Rectal smooth muscle tissue (tissue), 1 donor: ENCODE measurements at regions not wholly inside any gene's neighbourhood (a gene's known extent, or its start where the extent isn't known, plus 50 kb on each side); places are given as distances from the start of the nearest gene placed in this dataset.

Experiments
- H3K27ac ChIP-seq: one replicate; pipeline ENCODE4 v1.7.0; 2013; ENCODE audit warnings: low read depth, low read length, inconsistent platforms
- H3K27me3 ChIP-seq: one replicate; pipeline ENCODE4 v1.7.0; 2013; ENCODE audit warnings: low read length; ENCODE audit not compliant: control insufficient read depth, insufficient read depth
- H3K36me3 ChIP-seq: one replicate; pipeline ENCODE4 v1.7.0; 2013; ENCODE audit warnings: low read length; ENCODE audit not compliant: control insufficient read depth, insufficient read depth
- H3K4me1 ChIP-seq: one replicate; pipeline ENCODE4 v1.7.0; 2013; ENCODE audit warnings: low read length; ENCODE audit not compliant: control insufficient read depth, insufficient read depth
- H3K4me3 ChIP-seq: one replicate; pipeline ENCODE4 v1.7.0; 2013; ENCODE audit warnings: low read length
- H3K9ac ChIP-seq: one replicate; pipeline ENCODE4 v1.7.0; 2013; ENCODE audit warnings: low read length

DNA sequence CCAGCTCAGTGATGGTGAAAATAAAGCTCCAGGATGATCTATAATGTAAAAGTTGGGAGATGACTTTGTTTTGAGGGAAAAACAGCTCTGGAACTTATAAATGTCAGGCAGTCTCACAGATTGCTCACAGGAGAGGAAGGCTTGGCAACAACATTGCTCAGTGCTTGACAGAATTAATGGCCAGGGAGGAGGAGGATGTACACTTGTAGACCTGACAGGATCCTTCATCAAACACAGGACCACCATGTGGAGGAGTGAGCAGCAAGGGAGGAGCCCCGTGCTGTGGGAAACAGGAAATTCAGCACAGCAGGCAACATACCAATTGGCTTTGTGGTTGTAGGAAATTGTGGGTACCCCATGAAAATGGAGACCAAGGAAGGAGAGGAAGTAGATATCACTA lies 291.8 kb upstream of the CAMK1G start:
- H3K27me3 ChIP-seq: no peaks in the 10 kb centered on the region
- H3K4me1 ChIP-seq: peaks cover 6% of the 10 kb centered on the region
- H3K27ac ChIP-seq: no peak overlapping the region
- no peaks in the 10 kb centered on the region for H3K36me3 ChIP-seq
- H3K4me3 ChIP-seq: no peak overlapping the region
- H3K9ac ChIP-seq: no peak overlapping the region

DNA sequence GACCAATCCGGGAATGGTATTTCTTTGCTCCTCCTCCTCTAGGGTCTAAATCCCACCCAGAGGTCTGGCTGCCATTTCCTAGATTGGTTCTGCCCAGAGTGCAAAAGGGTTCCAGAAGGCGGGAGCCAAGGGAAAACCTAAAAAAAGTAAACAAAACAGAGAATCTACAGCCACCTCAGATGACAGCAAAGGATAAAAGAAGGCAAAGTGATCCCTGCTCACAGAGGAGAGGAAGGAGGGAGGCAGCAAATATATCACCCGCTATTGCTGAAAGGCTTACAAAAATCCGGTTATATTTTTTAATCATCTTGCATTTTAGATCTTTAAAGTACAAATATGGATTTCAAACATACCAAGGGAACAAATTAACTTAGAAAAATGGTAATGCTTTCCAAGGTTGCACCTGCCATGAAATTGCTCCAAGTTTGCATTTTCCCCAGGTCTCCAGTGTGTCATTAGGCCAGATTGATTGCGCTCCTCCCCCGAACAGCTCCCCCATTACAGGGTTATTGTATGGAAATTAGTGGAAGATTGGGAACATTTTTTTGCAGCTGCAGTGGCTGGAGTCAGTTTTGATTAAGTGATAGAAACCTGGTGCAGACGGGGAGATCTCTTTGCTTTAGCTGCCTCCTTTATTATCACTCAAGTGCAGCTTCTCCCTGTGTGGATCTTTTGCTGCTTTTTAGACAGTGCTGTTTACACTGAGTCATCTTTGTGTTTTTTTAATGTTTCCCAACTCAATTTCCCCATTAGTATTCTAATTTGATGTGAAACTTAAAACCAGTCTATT lies 280.5 kb upstream of the CAMK1G start:
- H3K9ac ChIP-seq: no peak overlapping the region
- H3K36me3 ChIP-seq: no peaks in the 10 kb centered on the region
- H3K4me3 ChIP-seq: no peak overlapping the region
- no peaks in the 10 kb centered on the region for H3K4me1 ChIP-seq
- no peak overlapping the region for H3K27ac ChIP-seq
- H3K27me3 ChIP-seq: no peaks in the 10 kb centered on the region

DNA sequence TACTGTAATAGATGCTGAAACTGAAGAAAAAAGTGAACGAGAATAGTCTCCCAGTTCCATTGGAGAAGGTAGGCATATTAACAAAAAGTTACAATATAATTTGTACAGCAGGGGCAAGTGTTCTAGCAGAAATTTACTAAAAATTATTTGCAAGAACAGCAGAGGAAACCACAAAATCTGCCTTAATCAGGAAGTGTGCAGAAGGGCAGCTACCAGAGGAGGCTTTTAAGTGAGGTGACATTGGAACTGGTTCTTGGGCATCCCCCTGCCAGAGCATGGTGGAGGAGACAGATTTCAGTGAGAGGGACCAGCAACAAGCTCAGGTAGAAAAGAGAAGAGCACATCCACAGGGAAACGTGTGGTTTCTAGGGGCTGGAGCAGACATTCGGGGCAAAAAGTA lies 279.3 kb upstream of the CAMK1G start:
- no peaks in the 10 kb centered on the region for H3K4me1 ChIP-seq
- no peaks in the 10 kb centered on the region for H3K36me3 ChIP-seq
- no peak overlapping the region for H3K4me3 ChIP-seq
- no peak overlapping the region for H3K9ac ChIP-seq
- no peaks in the 10 kb centered on the region for H3K27me3 ChIP-seq
- no peak overlapping the region for H3K27ac ChIP-seq

DNA sequence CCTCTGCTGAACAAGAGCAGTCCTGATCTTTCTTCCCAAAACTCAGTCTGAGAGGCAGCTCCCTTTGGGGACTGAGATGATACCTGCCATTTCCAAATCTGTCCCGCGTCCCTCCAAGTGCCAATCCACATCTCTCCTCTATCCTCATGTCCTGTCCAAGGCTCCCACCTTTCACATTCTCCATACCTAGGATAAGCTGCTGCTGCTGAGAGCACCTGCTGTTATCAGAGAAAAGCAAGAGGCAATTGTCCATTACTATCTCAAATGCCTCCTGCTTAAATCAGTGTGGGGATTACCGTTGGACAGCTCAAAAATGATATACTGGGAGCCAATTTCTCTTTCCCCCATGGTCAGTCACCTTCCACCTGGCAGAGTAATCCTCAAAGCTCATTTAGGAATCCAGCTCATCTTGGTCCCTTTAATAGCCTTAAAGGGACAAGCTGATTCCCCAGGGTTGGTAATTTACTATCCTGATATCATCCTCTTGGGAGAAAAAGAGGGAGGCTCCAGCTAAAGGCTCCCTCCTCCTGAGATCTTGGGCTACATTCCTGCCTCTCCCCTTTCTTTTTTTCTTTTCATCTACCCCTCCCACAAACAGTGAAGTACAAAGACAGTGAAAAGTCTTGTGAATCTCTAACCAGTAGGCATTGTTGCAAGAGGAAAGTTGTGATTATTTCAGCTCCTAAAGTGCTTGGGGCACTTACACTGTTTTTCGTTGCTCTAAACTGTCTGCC lies 278.1 kb upstream of the CAMK1G start:
- Histone ChIP-seq H3K27ac (no peak overlapping the region), H3K27me3 (no peaks in the 10 kb centered on the region), H3K4me1 (no peaks in the 10 kb centered on the region), H3K9ac (no peak overlapping the region), H3K4me3 (no peak overlapping the region), H3K36me3 (no peaks in the 10 kb centered on the region)

DNA sequence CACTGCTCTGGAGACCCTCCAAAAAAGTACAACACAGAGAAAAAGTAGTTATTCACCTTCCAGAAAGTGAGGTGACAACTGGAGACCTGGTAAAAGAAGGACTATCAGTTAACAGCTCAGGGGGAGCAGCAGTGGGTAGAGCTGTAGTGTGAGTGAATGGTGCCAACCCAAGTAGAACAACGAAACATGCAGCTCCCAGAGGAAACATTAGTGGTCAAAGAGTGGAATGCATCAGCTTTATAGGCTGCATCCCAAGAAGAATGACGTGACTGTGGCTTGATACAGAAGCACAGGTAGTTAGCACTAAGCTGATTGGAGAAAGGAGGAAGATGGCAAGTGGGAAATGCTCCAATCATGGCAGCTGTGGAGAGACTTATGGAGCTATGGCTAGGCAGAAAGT lies 275.7 kb upstream of the CAMK1G start:
- no peak overlapping the region for H3K4me3 ChIP-seq
- no peaks in the 10 kb centered on the region for H3K4me1 ChIP-seq
- H3K27ac ChIP-seq: no peak overlapping the region
- H3K36me3 ChIP-seq: no peaks in the 10 kb centered on the region
- H3K9ac ChIP-seq: no peak overlapping the region
- H3K27me3 ChIP-seq: no peaks in the 10 kb centered on the region

DNA sequence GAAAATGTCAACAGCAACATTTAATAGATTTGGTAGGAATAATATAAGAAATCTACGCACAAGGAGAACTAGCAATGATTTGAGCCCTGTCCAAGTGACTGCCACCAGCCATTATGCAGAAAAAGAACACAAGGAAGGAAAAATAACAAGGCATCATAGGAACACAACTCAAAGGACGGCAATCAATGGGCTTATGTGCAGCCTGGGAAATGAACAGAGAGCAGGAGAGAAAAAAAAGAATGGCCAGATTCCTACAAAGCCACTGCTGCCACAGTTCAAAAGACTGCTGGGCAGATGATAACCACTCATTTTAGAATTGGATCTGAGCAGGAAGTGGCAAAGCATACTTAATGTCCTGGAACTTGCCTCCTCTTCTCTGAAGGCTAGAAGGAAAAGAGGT lies 274.3 kb upstream of the CAMK1G start:
- Histone ChIP-seq H3K27ac (no peak overlapping the region), H3K36me3 (no peaks in the 10 kb centered on the region), H3K4me1 (no peaks in the 10 kb centered on the region), H3K4me3 (no peak overlapping the region), H3K9ac (no peak overlapping the region), H3K27me3 (no peaks in the 10 kb centered on the region)

DNA sequence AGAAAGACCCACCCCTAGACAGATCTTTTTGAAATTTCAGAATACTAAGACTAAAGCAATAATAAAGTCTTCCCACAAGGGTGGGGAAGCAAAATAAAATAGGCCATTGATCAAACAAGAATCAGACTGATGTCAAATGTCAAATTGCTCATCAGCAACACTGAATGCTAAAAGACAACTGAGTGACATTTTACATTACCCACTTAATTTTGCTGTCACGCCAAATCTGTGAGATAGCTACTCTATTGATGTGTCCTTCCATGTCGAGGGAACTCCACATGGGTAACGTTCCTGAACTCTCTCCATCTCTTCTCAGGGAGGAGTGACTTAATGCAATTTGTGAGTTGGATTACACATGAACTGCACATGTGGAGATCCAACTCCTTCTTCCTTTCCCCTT lies 271.7 kb upstream of the CAMK1G start:
- H3K36me3 ChIP-seq: no peaks in the 10 kb centered on the region

DNA sequence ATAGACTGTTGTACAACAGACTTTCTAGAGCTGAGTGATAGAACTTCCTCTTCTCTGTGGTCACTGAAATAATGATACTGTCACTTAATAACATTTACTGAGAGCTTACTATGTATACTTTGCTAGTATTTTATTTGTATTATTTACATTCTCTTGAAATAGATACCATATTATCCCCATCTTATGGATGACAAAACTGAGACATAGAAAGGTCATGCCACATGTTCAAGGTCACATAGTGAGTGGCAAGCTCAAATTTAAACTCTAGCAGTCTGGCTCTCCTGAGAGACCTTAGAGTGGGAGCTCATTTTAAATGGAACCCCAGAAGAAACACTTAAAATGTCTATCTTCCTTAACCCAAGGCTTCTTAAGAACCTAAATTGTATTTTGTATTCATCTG lies 266.6 kb upstream of the CAMK1G start:
- Histone ChIP-seq H3K36me3 (no peaks in the 10 kb centered on the region), H3K4me3 (no peak overlapping the region), H3K27me3 (no peaks in the 10 kb centered on the region), H3K9ac (no peak overlapping the region), H3K27ac (no peak overlapping the region), H3K4me1 (no peaks in the 10 kb centered on the region)

More for the DNA sequence above, 271.7 kb upstream of the CAMK1G start:
- no peak overlapping the region for H3K9ac ChIP-seq
- no peak overlapping the region for H3K27ac ChIP-seq
- no peaks in the 10 kb centered on the region for H3K4me1 ChIP-seq
- H3K4me3 ChIP-seq: no peak overlapping the region
- no peaks in the 10 kb centered on the region for H3K27me3 ChIP-seq

DNA sequence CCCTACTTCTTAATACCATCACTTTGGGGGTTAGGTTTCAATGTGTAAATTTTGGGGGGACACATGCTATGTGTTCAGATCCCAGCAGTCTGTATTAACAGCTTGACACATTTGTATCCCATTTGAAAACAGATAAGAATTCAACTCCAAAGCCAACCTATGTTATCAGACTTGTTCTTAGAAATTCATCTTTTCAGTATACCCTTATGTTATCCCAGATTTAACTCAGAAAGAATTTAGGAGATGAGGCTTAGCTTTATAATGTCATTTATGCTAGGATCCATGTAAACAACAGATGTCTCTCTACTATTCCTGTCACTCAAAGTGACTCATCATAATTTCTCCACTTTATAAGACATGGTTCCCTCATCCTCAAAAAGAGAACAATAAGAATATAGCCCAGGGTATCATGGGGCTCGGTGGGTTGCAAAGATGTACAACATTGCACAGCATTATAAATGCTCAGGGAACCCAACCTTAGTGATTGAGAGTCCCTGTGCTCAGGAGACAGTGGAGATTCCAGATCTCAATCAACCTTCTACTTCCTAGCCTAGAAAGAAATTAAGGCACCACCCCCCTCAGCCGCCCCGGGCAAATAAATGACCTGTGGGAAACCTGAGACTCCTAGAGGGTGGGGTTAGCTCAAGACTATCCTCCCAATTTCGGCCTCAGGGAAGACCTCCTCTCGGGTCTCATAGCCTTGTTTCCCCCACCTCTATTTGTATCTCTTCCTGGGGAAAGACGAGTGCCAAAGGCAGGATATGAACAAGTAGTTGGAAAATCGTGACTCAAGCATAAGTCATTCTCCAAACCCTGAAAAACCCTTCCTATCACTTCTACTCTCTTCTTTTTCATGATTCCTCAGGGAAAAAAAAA lies 265.1 kb upstream of the CAMK1G start:
- no peak overlapping the region for H3K9ac ChIP-seq
- H3K36me3 ChIP-seq: no peaks in the 10 kb centered on the region
- no peaks in the 10 kb centered on the region for H3K4me1 ChIP-seq
- H3K27me3 ChIP-seq: no peaks in the 10 kb centered on the region
- H3K4me3 ChIP-seq: no peak overlapping the region
- H3K27ac ChIP-seq: no peak overlapping the region

DNA sequence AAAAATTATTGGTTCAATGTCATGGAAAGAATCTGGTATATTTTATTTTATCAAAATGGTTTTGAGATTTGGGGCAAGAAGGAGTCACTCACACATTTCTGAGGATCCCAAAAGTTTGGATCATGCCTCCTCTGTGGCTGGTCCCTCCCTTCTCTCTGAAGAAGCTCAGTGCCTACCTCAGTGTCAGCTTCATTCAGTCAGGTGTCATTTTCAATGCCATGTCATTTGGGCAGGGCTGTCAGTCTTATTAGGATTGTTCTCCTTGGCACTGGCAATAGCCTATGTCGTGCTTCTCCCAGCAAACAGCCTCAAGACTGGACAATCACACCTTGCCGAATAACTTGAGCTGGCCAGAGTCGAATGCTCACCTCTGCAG lies 264.5 kb upstream of the CAMK1G start:
- no peaks in the 10 kb centered on the region for H3K4me1 ChIP-seq
- H3K27ac ChIP-seq: no peak overlapping the region
- no peaks in the 10 kb centered on the region for H3K27me3 ChIP-seq
- no peak overlapping the region for H3K4me3 ChIP-seq
- no peaks in the 10 kb centered on the region for H3K36me3 ChIP-seq
- H3K9ac ChIP-seq: no peak overlapping the region

DNA sequence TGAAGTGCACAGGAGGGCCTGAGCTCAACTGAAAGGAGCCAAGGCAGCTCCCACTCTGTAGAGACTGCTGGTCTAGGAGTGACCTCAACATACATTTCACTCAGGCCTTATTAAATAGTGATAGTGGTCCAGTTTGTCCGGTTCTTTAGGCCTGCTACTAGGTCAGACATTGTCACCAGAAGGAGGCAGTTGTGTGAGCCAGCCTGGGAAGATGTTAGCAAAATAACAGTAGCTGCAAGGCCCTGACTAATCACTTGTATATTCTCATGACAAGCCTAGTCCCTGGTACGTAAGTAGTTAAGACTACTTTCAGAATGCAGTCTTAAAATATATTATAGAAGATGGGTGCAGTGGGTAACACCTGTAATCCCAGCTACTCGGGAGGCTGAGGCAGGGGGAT lies 264.0 kb upstream of the CAMK1G start:
- no peaks in the 10 kb centered on the region for H3K4me1 ChIP-seq
- H3K9ac ChIP-seq: no peak overlapping the region
- no peaks in the 10 kb centered on the region for H3K27me3 ChIP-seq
- H3K4me3 ChIP-seq: no peak overlapping the region
- no peak overlapping the region for H3K27ac ChIP-seq
- no peaks in the 10 kb centered on the region for H3K36me3 ChIP-seq

DNA sequence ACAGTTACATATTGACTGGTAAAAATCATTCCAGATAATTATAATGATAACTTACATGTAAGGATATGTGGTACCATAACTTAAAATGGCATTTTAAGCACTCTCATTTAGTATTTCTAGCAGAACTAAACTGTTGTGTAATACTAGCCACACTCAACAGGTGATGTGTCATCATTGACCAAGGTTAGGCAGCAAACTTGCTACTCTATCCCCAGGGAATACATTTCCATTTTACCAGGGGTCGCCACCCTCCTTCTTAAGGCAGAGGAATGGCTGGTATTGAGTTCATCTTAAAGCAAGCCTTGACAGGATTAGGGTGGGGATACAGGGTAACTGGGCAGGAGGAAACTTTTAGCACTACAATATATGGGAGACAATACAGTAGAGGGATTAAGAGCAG lies 259.8 kb upstream of the CAMK1G start:
- Histone ChIP-seq H3K4me1 (no peaks in the 10 kb centered on the region), H3K27me3 (no peaks in the 10 kb centered on the region), H3K4me3 (no peak overlapping the region), H3K36me3 (no peaks in the 10 kb centered on the region), H3K27ac (no peak overlapping the region), H3K9ac (no peak overlapping the region)
